ENCODE measurements at regions not wholly inside any gene's neighbourhood (a gene's known extent, or its start where the extent isn't known, plus 50 kb on each side); places are given as distances from the start of the nearest gene placed in this dataset.

GRCh38 chr2:19841918-19842693, 59.7 kb downstream of the TTC32 start:
- no peak for TF ChIP-seq CTCF (IDR thresholded peaks at IDR 0.05)
- Histone ChIP-seq H3K36me3 (no peaks in the 10 kb centered on the region), H3K9me3 (no peaks in the 10 kb centered on the region), H3K27ac (no peak overlapping the region), H3K27me3 (replicated peaks; ENCODE audit: insufficient read depth) (no peaks in the 10 kb centered on the region), H3K4me3 (no peak overlapping the region), H3K4me1 (ENCODE audit: control insufficient read depth in 1 of 2, low read depth in 2 of 2) (peaks cover 0 to 10% of the 10 kb centered on the region in 2 donors)
- DNase-seq (ENCODE audit: low spot score), result no peak
- ATAC-seq (ENCODE audit: insufficient number of reproducible peaks, low FRiP score, low read depth), result no peak

GRCh38 chr2:19839438-19839837, 62.3 kb downstream of the TTC32 start:
- no peaks in the 10 kb centered on the region for H3K27me3 ChIP-seq (replicated peaks; ENCODE audit: insufficient read depth)
- no peak for TF ChIP-seq CTCF (IDR thresholded peaks at IDR 0.05)
- ATAC-seq (ENCODE audit: insufficient number of reproducible peaks, low FRiP score, low read depth) (no peak), DNase-seq (ENCODE audit: low spot score) (no peak)
- H3K4me1 ChIP-seq (ENCODE audit: control insufficient read depth in 1 of 2, low read depth in 2 of 2), result peaks cover 11 to 35% of the 10 kb centered on the region in 2 donors
- no peaks in the 10 kb centered on the region for H3K9me3 ChIP-seq
- no peak overlapping the region for H3K4me3 ChIP-seq
- H3K27ac ChIP-seq, result no peak overlapping the region
- no peaks in the 10 kb centered on the region for H3K36me3 ChIP-seq

GRCh38 chr2:19838616-19839015, 63.2 kb downstream of the TTC32 start:
- Histone ChIP-seq H3K9me3 (no peaks in the 10 kb centered on the region), H3K4me1 (ENCODE audit: control insufficient read depth in 1 of 2, low read depth in 2 of 2) (peaks cover 11 to 35% of the 10 kb centered on the region in 2 donors), H3K36me3 (no peaks in the 10 kb centered on the region), H3K27ac (no peak overlapping the region), H3K4me3 (no peak overlapping the region), H3K27me3 (replicated peaks; ENCODE audit: insufficient read depth) (no peaks in the 10 kb centered on the region)
- no peak for ATAC-seq (ENCODE audit: insufficient number of reproducible peaks, low FRiP score, low read depth)
- no peak for DNase-seq (ENCODE audit: low spot score)
- TF ChIP-seq CTCF (IDR thresholded peaks at IDR 0.05), result no peak

DNA sequence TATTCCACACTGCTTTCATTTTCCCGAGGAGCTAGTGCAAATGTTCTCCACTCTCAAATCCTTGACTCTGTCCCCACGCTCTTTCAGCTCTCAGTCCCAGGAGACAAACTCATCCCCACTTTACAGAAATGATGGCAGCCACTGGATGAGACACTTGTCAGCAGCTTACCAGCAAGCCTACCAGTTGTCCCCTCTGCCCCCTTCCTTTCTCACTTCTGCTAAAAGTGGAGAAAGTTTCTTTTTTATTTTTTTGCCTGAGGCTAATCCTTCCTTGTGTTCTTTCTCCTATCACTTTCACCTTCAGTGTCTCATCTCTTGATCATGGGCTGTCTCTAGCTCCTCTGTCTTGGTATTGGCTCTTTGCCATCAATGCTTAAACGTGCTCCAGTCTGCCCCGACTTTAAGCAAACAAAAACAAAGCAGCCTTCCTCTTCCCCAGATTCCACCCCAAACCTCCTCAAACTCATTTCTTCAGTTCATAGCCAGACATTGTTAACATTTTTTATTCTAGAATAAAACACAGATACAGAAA, 64.5 kb downstream of the TTC32 start:
- no peak for TF ChIP-seq CTCF (IDR thresholded peaks at IDR 0.05)
- H3K4me3 ChIP-seq, result peak overlapping the region; percentile 18
- DNase-seq (ENCODE audit: low spot score), result no peak
- no peaks in the 10 kb centered on the region for H3K27me3 ChIP-seq (replicated peaks; ENCODE audit: insufficient read depth)
- H3K4me1 ChIP-seq (ENCODE audit: control insufficient read depth in 1 of 2, low read depth in 2 of 2), result peaks cover 11 to 35% of the 10 kb centered on the region in 2 donors
- ATAC-seq (ENCODE audit: insufficient number of reproducible peaks, low FRiP score, low read depth), result no peak
- no peaks in the 10 kb centered on the region for H3K9me3 ChIP-seq
- H3K36me3 ChIP-seq, result no peaks in the 10 kb centered on the region
- peak overlapping the region; percentile 53 to 80 for H3K27ac ChIP-seq

GRCh38 chr2:19835781-19836281, 66.0 kb downstream of the TTC32 start:
- Histone ChIP-seq H3K9me3 (no peaks in the 10 kb centered on the region), H3K27me3 (replicated peaks; ENCODE audit: insufficient read depth) (no peaks in the 10 kb centered on the region), H3K4me3 (no peak overlapping the region), H3K4me1 (ENCODE audit: control insufficient read depth in 1 of 2, low read depth in 2 of 2) (peaks cover 11 to 35% of the 10 kb centered on the region in 2 donors), H3K36me3 (no peaks in the 10 kb centered on the region), H3K27ac (peak overlapping the region; percentile 53 to 80)
- DNase-seq (ENCODE audit: low spot score), result no peak
- peak; percentile 83 for ATAC-seq (ENCODE audit: insufficient number of reproducible peaks, low FRiP score, low read depth)
- TF ChIP-seq CTCF (IDR thresholded peaks at IDR 0.05), result no peak

All from thoracic aorta (tissue), 2 donors.